Endothelial cell of umbilical vein (primary cell): ENCODE measurements at regions not wholly inside any gene's neighbourhood (a gene's known extent, or its start where the extent isn't known, plus 50 kb on each side); places are given as distances from the start of the nearest gene placed in this dataset.

ENCODE experiments used
- BruUV-seq: library from RNA; stranded (reverse); fragments of 400-500 nt; replicated peaks from 2 replicates; lab custom pipeline; 2021; lab: Mats Ljungman, UMichigan
- CTCF ChIA-PET: fragments of 300-600, 350-600 bp; sonication (Branson Sonifier 250); formaldehyde crosslinking; loops from one replicate; lab custom pipeline; 2021; ENCODE audit warnings: antibody characterized with exemption, inconsistent platforms; lab: Charles Lee
- POLR2A ChIA-PET: fragments of 300-600, 350-600 bp; sonication (Branson Sonifier 250); formaldehyde crosslinking; loops from one replicate; lab custom pipeline; 2021; ENCODE audit warnings: antibody characterized with exemption, inconsistent platforms; lab: Charles Lee
- DNase-seq: peaks from one replicate; pipeline ENCODE4 v3.0.0-alpha.2; 2011; ENCODE audit warnings: low read depth, low spot score
- FAIRE-seq: peaks from 2 replicates; lab custom pipeline; 2011; peaks lifted over from hg19 to GRCh38; lab: Jason Lieb, UNC
- H2AFZ ChIP-seq: 2 replicates; pipeline ENCODE4 v1.6.0; 2012; ENCODE audit warnings: low read depth, low read length, control low read depth, inconsistent platforms
- H3K27ac ChIP-seq: 2 replicates; pipeline ENCODE4 v1.5.1; 2011; ENCODE audit warnings: low read depth, mild to moderate bottlenecking, control low read depth, low read length, moderate library complexity; ENCODE audit not compliant: insufficient read depth
- H3K27me3 ChIP-seq, 2 experiments: 2 replicates each; pipeline versions ENCODE4 v1.6.0 to v1.6.1; 2011; ENCODE audit warnings: low read length in 2 of 2, mixed read lengths in 1 of 2; ENCODE audit not compliant: control insufficient read depth in 2 of 2, insufficient read depth in 2 of 2
- H3K36me3 ChIP-seq, 2 experiments: 2 replicates in 1 of 2; 3 replicates in 1 of 2; pipeline ENCODE4 v1.5.1; 2011; ENCODE audit warnings: low read length in 2 of 2, mild to moderate bottlenecking in 1 of 2, moderate library complexity in 1 of 2; ENCODE audit not compliant: control insufficient read depth in 2 of 2, insufficient read depth in 2 of 2; ENCODE audit errors: extremely low read depth in 1 of 2
- H3K4me1 ChIP-seq: 3 replicates; pipeline ENCODE4 v1.5.1; 2011; ENCODE audit warnings: mild to moderate bottlenecking, low read length; ENCODE audit not compliant: control insufficient read depth, insufficient read depth; ENCODE audit errors: extremely low read depth
- H3K4me2 ChIP-seq: 2 replicates; pipeline ENCODE4 v1.6.1; 2011; ENCODE audit warnings: low read length, control low read depth, mixed read lengths; ENCODE audit not compliant: insufficient read depth
- H3K4me3 ChIP-seq, 3 experiments: fragments of 200-600 bp in 1 of 3; sonication (generic), shearing (Covaris generic) in 1 of 3; replicated peaks in 1 of 3; 2 replicates each; pipeline ENCODE4 v1.5.1; 2011 to 2016; ENCODE audit warnings: control low read depth in 3 of 3, low read length in 3 of 3, mild to moderate bottlenecking in 2 of 3, inconsistent platforms in 1 of 3, low read depth in 1 of 3, moderate library complexity in 1 of 3; ENCODE audit not compliant: insufficient read depth in 1 of 3
- H3K79me2 ChIP-seq: 2 replicates; pipeline ENCODE4 v1.6.0; 2012; ENCODE audit warnings: low read length, inconsistent platforms; ENCODE audit not compliant: control insufficient read depth, insufficient read depth
- H3K9ac ChIP-seq: replicated peaks from 2 replicates; pipeline ENCODE3; 2011; ENCODE audit warnings: low read length, control low read depth; ENCODE audit not compliant: insufficient read depth; ENCODE audit errors: extremely low read depth
- H3K9me1 ChIP-seq: replicated peaks from 3 replicates; pipeline ENCODE4 v1.6.0; 2011; ENCODE audit warnings: mild to moderate bottlenecking, low read length; ENCODE audit not compliant: control insufficient read depth, insufficient read depth; ENCODE audit errors: extremely low read depth
- H3K9me3 ChIP-seq: replicated peaks from 2 replicates; pipeline ENCODE4 v1.5.1; 2012; ENCODE audit warnings: low read length, inconsistent platforms; ENCODE audit not compliant: control insufficient read depth, insufficient read depth
- H4K20me1 ChIP-seq: replicated peaks from 2 replicates; pipeline ENCODE3; 2011; ENCODE audit warnings: mild to moderate bottlenecking, low read length; ENCODE audit not compliant: control insufficient read depth, insufficient read depth; ENCODE audit errors: extremely low read depth
- EZH2 ChIP-seq: IDR thresholded peaks from 2 replicates; pipeline ENCODE4 v1.6.1; 2012; ENCODE audit warnings: borderline replicate concordance, low read depth, mild to moderate bottlenecking, moderate library complexity, low read length, inconsistent platforms; ENCODE audit not compliant: severe bottlenecking
- FOS ChIP-seq: IDR thresholded peaks from 2 replicates; pipeline ENCODE4 v1.6.1; 2011; ENCODE audit warnings: mild to moderate bottlenecking, low read length, moderate library complexity, borderline replicate concordance; ENCODE audit not compliant: insufficient read depth
- GATA2 ChIP-seq: IDR thresholded peaks from 2 replicates; pipeline ENCODE4 v1.7.0; 2011; ENCODE audit warnings: low read depth, mild to moderate bottlenecking, moderate library complexity, mixed read lengths, low read length; ENCODE audit not compliant: insufficient read length, insufficient read depth
- JUN ChIP-seq: IDR thresholded peaks from 2 replicates; pipeline ENCODE4 v1.6.1; 2011; ENCODE audit warnings: borderline replicate concordance, low read depth; ENCODE audit not compliant: insufficient read length, insufficient read depth
- MYC ChIP-seq: IDR thresholded peaks from one replicate; pipeline ENCODE4 v1.6.1; 2011; ENCODE audit warnings: mild to moderate bottlenecking, low read depth, low read length
- POLR2A ChIP-seq: IDR thresholded peaks from 2 replicates; pipeline ENCODE4 v1.6.1; 2012; ENCODE audit warnings: low read depth, mild to moderate bottlenecking, control low read depth, low read length
- POLR2AphosphoS5 ChIP-seq: IDR thresholded peaks from 2 replicates; pipeline ENCODE4 v1.6.1; 2012; ENCODE audit warnings: low read depth, mild to moderate bottlenecking, control low read depth, low read length, moderate library complexity; ENCODE audit not compliant: insufficient read depth
- dilution Hi-C: fragments of 300-500 bp; cut with MboI; formaldehyde crosslinking; loops from one replicate; pipeline ENCODE4 v1.15.0; 2019; ENCODE audit warnings: low sequenced_read_pairs; ENCODE audit not compliant: extremely low pct_ligation_motif_present
- intact Hi-C: fragments of 100-400 bp; cut with micrococcal nuclease; formaldehyde crosslinking; loops from one replicate; pipeline ENCODE4 v1.10.0; 2022
- TF ChIP-seq, protein P1 (sequence below): IDR thresholded peaks from 2 replicates; pipeline ENCODE4 v1.6.1; 2011; ENCODE audit not compliant: insufficient read depth, insufficient read length
- TF ChIP-seq, protein P2 (sequence below), 2 donors: IDR thresholded peaks; 1 replicate in 1 of 2; 2 replicates in 1 of 2; pipeline ENCODE4 v1.5.1; 2011; ENCODE audit warnings: low read length in 2 of 2, mild to moderate bottlenecking in 2 of 2, moderate library complexity in 2 of 2, control low read depth in 1 of 2, inconsistent platforms in 1 of 2, low read depth in 1 of 2; ENCODE audit not compliant: insufficient read depth in 1 of 2; ENCODE audit errors: extremely low read depth in 1 of 2

DNA sequence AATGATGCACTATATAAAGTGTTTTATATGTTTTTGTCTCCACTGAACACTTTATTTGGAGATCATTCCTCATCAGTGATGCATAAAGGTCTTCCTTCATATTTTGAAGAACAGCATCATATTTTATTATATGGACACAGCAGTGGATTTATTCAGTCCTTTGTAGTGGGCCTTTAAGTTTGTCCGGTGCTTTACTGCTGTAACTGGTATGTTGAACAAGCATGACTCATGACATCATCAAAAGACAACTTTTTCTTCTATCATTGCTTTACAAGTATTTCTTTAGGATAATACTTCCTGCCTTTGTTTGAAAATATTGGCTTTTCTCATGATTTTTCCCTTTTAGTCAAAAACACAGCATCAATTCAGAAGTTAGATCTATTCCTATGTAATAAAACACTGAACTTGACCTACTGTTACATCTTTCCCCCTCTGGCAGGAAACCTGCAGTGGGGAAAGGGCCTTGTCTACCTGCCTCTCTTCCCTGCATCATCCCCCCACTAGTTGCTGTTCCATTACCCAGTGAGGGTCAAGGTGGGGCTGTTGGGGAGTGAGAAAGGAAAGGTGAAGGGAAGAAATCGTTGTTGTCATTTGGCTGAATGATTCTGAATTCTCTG lies 241.2 kb downstream of the CYP26B1 start:
- no peak overlapping the region for H3K4me3 ChIP-seq
- no peaks in the 10 kb centered on the region for H3K36me3 ChIP-seq
- TF ChIP-seq POLR2A (no peak), POLR2AphosphoS5 (no peak), EZH2 (no peak), JUN (no peak), FOS (no peak)
- TF ChIP-seq, protein P1, sequence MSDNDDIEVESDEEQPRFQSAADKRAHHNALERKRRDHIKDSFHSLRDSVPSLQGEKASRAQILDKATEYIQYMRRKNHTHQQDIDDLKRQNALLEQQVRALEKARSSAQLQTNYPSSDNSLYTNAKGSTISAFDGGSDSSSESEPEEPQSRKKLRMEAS = no peak
- dilution Hi-C loops (no loop called here), intact Hi-C loops (no loop called here)
- CTCF ChIA-PET = no interaction called here
- no peaks in the 10 kb centered on the region for H3K9me1 ChIP-seq
- no peak for DNase-seq
- peaks cover 5 to 39% of the 10 kb centered on the region in 2 experiments for H3K27me3 ChIP-seq
- H2AFZ ChIP-seq = no peak overlapping the region
- POLR2A ChIA-PET = no interaction called here
- no TSS peak for BruUV-seq
- no peak overlapping the region for H3K9ac ChIP-seq
- H3K27ac ChIP-seq = no peak overlapping the region
- no peaks in the 10 kb centered on the region for H3K9me3 ChIP-seq
- H3K4me1 ChIP-seq = no peaks in the 10 kb centered on the region
- H3K79me2 ChIP-seq = no peaks in the 10 kb centered on the region
- H3K4me2 ChIP-seq = no peak overlapping the region
- no peaks in the 10 kb centered on the region for H4K20me1 ChIP-seq
- no peak for FAIRE-seq

DNA sequence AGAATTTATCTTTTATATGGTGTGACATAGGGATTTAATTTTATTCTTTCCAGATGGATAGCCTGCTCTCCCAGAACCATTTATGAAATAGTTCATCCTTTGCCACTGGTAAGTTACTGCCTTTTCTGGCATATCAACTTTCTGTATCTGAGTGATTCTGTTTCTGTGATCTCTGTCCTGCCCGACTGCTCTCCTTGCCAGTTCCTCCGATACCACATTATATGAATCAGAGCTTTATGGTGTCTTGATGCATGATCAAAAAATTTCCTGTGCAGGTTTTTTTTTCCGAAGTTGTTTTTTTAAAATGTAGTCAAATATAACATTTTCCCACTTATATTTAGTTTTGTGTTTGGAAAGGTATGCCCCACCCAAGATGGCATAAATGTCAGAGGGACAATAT lies 242.5 kb downstream of the CYP26B1 start:
- ChIA-PET CTCF (interaction anchor here (0.8 kb wide), 1 partner anchor 19 kb away, joined by 6 read pairs; no protein-coding TSS in a partner anchor), POLR2A (no interaction called here)
- dilution Hi-C loops (no loop called here), intact Hi-C loops (no loop called here)
- TF ChIP-seq JUN (no peak), FOS (no peak), EZH2 (no peak), GATA2 (no peak), POLR2AphosphoS5 (no peak), MYC (no peak), POLR2A (no peak)
- TF ChIP-seq, protein P2, sequence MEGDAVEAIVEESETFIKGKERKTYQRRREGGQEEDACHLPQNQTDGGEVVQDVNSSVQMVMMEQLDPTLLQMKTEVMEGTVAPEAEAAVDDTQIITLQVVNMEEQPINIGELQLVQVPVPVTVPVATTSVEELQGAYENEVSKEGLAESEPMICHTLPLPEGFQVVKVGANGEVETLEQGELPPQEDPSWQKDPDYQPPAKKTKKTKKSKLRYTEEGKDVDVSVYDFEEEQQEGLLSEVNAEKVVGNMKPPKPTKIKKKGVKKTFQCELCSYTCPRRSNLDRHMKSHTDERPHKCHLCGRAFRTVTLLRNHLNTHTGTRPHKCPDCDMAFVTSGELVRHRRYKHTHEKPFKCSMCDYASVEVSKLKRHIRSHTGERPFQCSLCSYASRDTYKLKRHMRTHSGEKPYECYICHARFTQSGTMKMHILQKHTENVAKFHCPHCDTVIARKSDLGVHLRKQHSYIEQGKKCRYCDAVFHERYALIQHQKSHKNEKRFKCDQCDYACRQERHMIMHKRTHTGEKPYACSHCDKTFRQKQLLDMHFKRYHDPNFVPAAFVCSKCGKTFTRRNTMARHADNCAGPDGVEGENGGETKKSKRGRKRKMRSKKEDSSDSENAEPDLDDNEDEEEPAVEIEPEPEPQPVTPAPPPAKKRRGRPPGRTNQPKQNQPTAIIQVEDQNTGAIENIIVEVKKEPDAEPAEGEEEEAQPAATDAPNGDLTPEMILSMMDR (IDR thresholded peaks at IDR 0.05; ENCODE audit: extremely low read depth in 1 of 2, insufficient read depth in 1 of 2, low read depth in 1 of 2, low read length in 2 of 2) = no peak
- TF ChIP-seq, protein P1 = no peak
- Histone ChIP-seq H3K27me3 (peaks cover 13 to 39% of the 10 kb centered on the region in 2 experiments), H3K4me2 (no peak overlapping the region), H3K4me1 (no peaks in the 10 kb centered on the region), H3K9me1 (no peaks in the 10 kb centered on the region), H3K27ac (no peak overlapping the region), H3K9me3 (no peaks in the 10 kb centered on the region), H3K9ac (no peak overlapping the region), H3K36me3 (no peaks in the 10 kb centered on the region), H4K20me1 (no peaks in the 10 kb centered on the region), H3K79me2 (no peaks in the 10 kb centered on the region), H3K4me3 (no peak overlapping the region), H2AFZ (no peak overlapping the region)
- BruUV-seq = no TSS peak
- DNase-seq (no peak), FAIRE-seq (no peak)
